ENCODE measurements at regions not wholly inside any gene's neighbourhood (a gene's known extent, or its start where the extent isn't known, plus 50 kb on each side); places are given as distances from the start of the nearest gene placed in this dataset.
"Not testable (repeated sequence)": the region's sequence is repeated elsewhere in the genome, so short reads cannot be mapped to it uniquely, and the experiment has no call there.

- no peak for TF ChIP-seq Cebpa-rat (IDR thresholded peaks at IDR 0.05)
- H3K27ac ChIP-seq, result no peak overlapping the region
- H4K20me1 ChIP-seq, result no peaks in the 10 kb centered on the region
- H3K9me3 ChIP-seq, result no peaks in the 10 kb centered on the region
- H3K9ac ChIP-seq, result no peak overlapping the region
- no peak overlapping the region for H3K4me2 ChIP-seq
- H3K4me3 ChIP-seq, result no peak overlapping the region
- H3K27me3 ChIP-seq, result no peaks in the 10 kb centered on the region
- no peaks in the 10 kb centered on the region for H3K4me1 ChIP-seq
- no peaks in the 10 kb centered on the region for H3K36me3 ChIP-seq
Measured at GRCh38 chr10:108982159-108982558, 941.2 kb downstream of the XPNPEP1 start.

- no peaks in the 10 kb centered on the region for H4K20me1 ChIP-seq
- no peak for TF ChIP-seq Cebpa-rat (IDR thresholded peaks at IDR 0.05)
Measured at GRCh38 chr10:108980869-108981268, 942.4 kb downstream of the XPNPEP1 start.

GRCh38 chr10:108975459-108976058 is 947.8 kb downstream of the XPNPEP1 start:
- H4K20me1 ChIP-seq, result no peaks in the 10 kb centered on the region
- H3K4me2 ChIP-seq, result no peak overlapping the region
- H3K4me1 ChIP-seq, result no peaks in the 10 kb centered on the region
- no peak overlapping the region for H3K4me3 ChIP-seq
- no peaks in the 10 kb centered on the region for H3K9me3 ChIP-seq
- no peak overlapping the region for H3K9ac ChIP-seq
- H3K27me3 ChIP-seq, result no peaks in the 10 kb centered on the region
- no peak overlapping the region for H3K27ac ChIP-seq
- TF ChIP-seq Cebpa-rat (IDR thresholded peaks at IDR 0.05), result no peak
- no peaks in the 10 kb centered on the region for H3K36me3 ChIP-seq

More at GRCh38 chr10:108980869-108981268, 942.4 kb downstream of the XPNPEP1 start:
- H3K27ac ChIP-seq, result no peak overlapping the region
- H3K9ac ChIP-seq, result no peak overlapping the region
- no peak overlapping the region for H3K4me2 ChIP-seq
- H3K27me3 ChIP-seq, result no peaks in the 10 kb centered on the region
- no peak overlapping the region for H3K4me3 ChIP-seq
- no peaks in the 10 kb centered on the region for H3K36me3 ChIP-seq
- no peaks in the 10 kb centered on the region for H3K4me1 ChIP-seq
- H3K9me3 ChIP-seq, result no peaks in the 10 kb centered on the region

- Histone ChIP-seq H3K36me3 (no peaks in the 10 kb centered on the region), H3K9ac (no peak overlapping the region), H3K27ac (no peak overlapping the region)
Measured at GRCh38 chr10:108970016-108970415, 953.3 kb downstream of the XPNPEP1 start.

GRCh38 chr10:108966411-108966810 is 956.9 kb downstream of the XPNPEP1 start:
- Histone ChIP-seq H4K20me1 (no peaks in the 10 kb centered on the region), H3K9me3 (no peaks in the 10 kb centered on the region), H3K9ac (no peak overlapping the region), H3K4me1 (no peaks in the 10 kb centered on the region), H3K36me3 (no peaks in the 10 kb centered on the region), H3K4me3 (no peak overlapping the region), H3K4me2 (no peak overlapping the region), H3K27ac (no peak overlapping the region), H3K27me3 (no peaks in the 10 kb centered on the region)
- TF ChIP-seq Cebpa-rat (IDR thresholded peaks at IDR 0.05), result no peak

More at GRCh38 chr10:108970016-108970415, 953.3 kb downstream of the XPNPEP1 start:
- TF ChIP-seq Cebpa-rat (IDR thresholded peaks at IDR 0.05), result no peak
- Histone ChIP-seq H3K4me3 (no peak overlapping the region), H3K4me2 (no peak overlapping the region), H3K27me3 (no peaks in the 10 kb centered on the region), H3K4me1 (no peaks in the 10 kb centered on the region), H4K20me1 (no peaks in the 10 kb centered on the region), H3K9me3 (no peaks in the 10 kb centered on the region)

GRCh38 chr10:108966005-108966404 is 957.3 kb downstream of the XPNPEP1 start:
- Histone ChIP-seq H3K9me3 (no peaks in the 10 kb centered on the region), H3K4me2 (no peak overlapping the region), H4K20me1 (no peaks in the 10 kb centered on the region), H3K36me3 (no peaks in the 10 kb centered on the region), H3K4me3 (no peak overlapping the region), H3K27ac (no peak overlapping the region), H3K27me3 (no peaks in the 10 kb centered on the region), H3K4me1 (no peaks in the 10 kb centered on the region), H3K9ac (no peak overlapping the region)
- TF ChIP-seq Cebpa-rat (IDR thresholded peaks at IDR 0.05), result no peak

- no peak overlapping the region for H3K4me3 ChIP-seq
- H3K9ac ChIP-seq, result no peak overlapping the region
- H3K9me3 ChIP-seq, result no peaks in the 10 kb centered on the region
- no peak overlapping the region for H3K4me2 ChIP-seq
- no peaks in the 10 kb centered on the region for H3K4me1 ChIP-seq
- no peaks in the 10 kb centered on the region for H4K20me1 ChIP-seq
- no peak for TF ChIP-seq Cebpa-rat (IDR thresholded peaks at IDR 0.05)
- H3K27ac ChIP-seq, result no peak overlapping the region
- H3K27me3 ChIP-seq, result no peaks in the 10 kb centered on the region
- no peaks in the 10 kb centered on the region for H3K36me3 ChIP-seq
Measured at GRCh38 chr10:108962172-108962571, 961.1 kb downstream of the XPNPEP1 start.

GRCh38 chr10:108957681-108958080 is 965.6 kb downstream of the XPNPEP1 start:
- no peaks in the 10 kb centered on the region for H4K20me1 ChIP-seq
- no peak for TF ChIP-seq Cebpa-rat (IDR thresholded peaks at IDR 0.05)
- H3K36me3 ChIP-seq, result no peaks in the 10 kb centered on the region
- H3K4me3 ChIP-seq, result no peak overlapping the region
- no peaks in the 10 kb centered on the region for H3K9me3 ChIP-seq
- no peak overlapping the region for H3K27ac ChIP-seq
- no peaks in the 10 kb centered on the region for H3K27me3 ChIP-seq
- H3K4me2 ChIP-seq, result no peak overlapping the region
- no peak overlapping the region for H3K9ac ChIP-seq
- H3K4me1 ChIP-seq, result no peaks in the 10 kb centered on the region

- TF ChIP-seq Cebpa-rat (IDR thresholded peaks at IDR 0.05), result no peak
- Histone ChIP-seq H3K4me2 (no peak overlapping the region), H3K9ac (no peak overlapping the region), H3K4me1 (no peaks in the 10 kb centered on the region), H3K4me3 (no peak overlapping the region), H3K27ac (no peak overlapping the region), H3K27me3 (no peaks in the 10 kb centered on the region), H3K9me3 (no peaks in the 10 kb centered on the region), H4K20me1 (no peaks in the 10 kb centered on the region), H3K36me3 (no peaks in the 10 kb centered on the region)
Measured at GRCh38 chr10:108956149-108956548, 967.2 kb downstream of the XPNPEP1 start.

- H3K27me3 ChIP-seq, H3K9me3 ChIP-seq: not testable (repeated sequence)
Measured at GRCh38 chr10:108920029-108920428, 1003.3 kb downstream of the XPNPEP1 start.

GRCh38 chr10:108913300-108913699 is 1010.0 kb downstream of the XPNPEP1 start:
- Histone ChIP-seq H3K4me1 (no peaks in the 10 kb centered on the region), H3K27me3 (no peaks in the 10 kb centered on the region), H3K4me3 (no peak overlapping the region), H3K36me3 (no peaks in the 10 kb centered on the region), H3K4me2 (no peak overlapping the region), H3K9ac (no peak overlapping the region), H3K9me3 (peaks cover 8% of the 10 kb centered on the region; the same call in 1 of the 2 replicates), H3K27ac (no peak overlapping the region), H4K20me1 (no peaks in the 10 kb centered on the region)
- TF ChIP-seq Cebpa-rat (IDR thresholded peaks at IDR 0.05), result no peak

More at GRCh38 chr10:108920029-108920428, 1003.3 kb downstream of the XPNPEP1 start:
- H3K4me2 ChIP-seq, H3K36me3 ChIP-seq, H3K9ac ChIP-seq, H3K4me3 ChIP-seq, H3K4me1 ChIP-seq, H4K20me1 ChIP-seq, H3K27ac ChIP-seq: not testable (repeated sequence)
